A549 (cell line): ENCODE measurements at regions not wholly inside any gene's neighbourhood (a gene's known extent, or its start where the extent isn't known, plus 50 kb on each side); places are given as distances from the start of the nearest gene placed in this dataset.

Experiments
- ATAC-seq, 2 experiments: fragments of 200-7000 bp in 1 of 2; fragments of >200 bp in 1 of 2; cut with Nextera tagmentation in 1 of 2; cut with Tn5 transposase in 1 of 2; 3 replicates each; pipeline versions ENCODE4 v1.8.0 to v1.9.1; 2018 to 2020; ENCODE audit warnings: mild to moderate bottlenecking in 1 of 2, moderate library complexity in 1 of 2
- CTCF ChIA-PET: fragments of 300-600 bp; sonication (Branson Sonifier 250); formaldehyde crosslinking; extraction: SDS; loops from one replicate; lab custom pipeline; 2021; ENCODE audit warnings: antibody characterized with exemption, inconsistent platforms; lab: Yijun Ruan, JAX
- POLR2A ChIA-PET: fragments of 350-600 bp; formaldehyde crosslinking; extraction: SDS; loops from one replicate; lab custom pipeline; 2021; ENCODE audit warnings: antibody characterized with exemption, inconsistent platforms; lab: Yijun Ruan, JAX
- DNase-seq, 2 experiments: peaks; one replicate each; pipeline versions ENCODE4 v3.0.0 to v3.0.0-alpha.2; 2011 to 2016; ENCODE audit warnings: low read depth in 1 of 2, low spot score in 1 of 2
- FAIRE-seq: peaks from 2 replicates; lab custom pipeline; 2011; peaks lifted over from hg19 to GRCh38; lab: Jason Lieb, UNC
- H3K27ac ChIP-seq, 2 experiments: fragments of >200 bp; sonication (Bioruptor Twin); formaldehyde crosslinking; 3 replicates each; pipeline ENCODE4 v1.5.1; 2016 to 2017
- H3K4me1 ChIP-seq: fragments of >200 bp; sonication (Bioruptor Twin); formaldehyde crosslinking; 3 replicates; pipeline ENCODE4 v1.6.1; 2016
- H3K4me2 ChIP-seq: fragments of >200 bp; sonication (Bioruptor Twin); formaldehyde crosslinking; 3 replicates; pipeline ENCODE4 v1.6.1; 2016
- H3K4me3 ChIP-seq: fragments of >200 bp; sonication (Bioruptor Twin); formaldehyde crosslinking; 3 replicates; pipeline ENCODE4 v1.5.1; 2016
- H3K9me3 ChIP-seq: fragments of >200 bp; sonication (Bioruptor Twin); formaldehyde crosslinking; 3 replicates; pipeline ENCODE4 v1.6.1; 2016
- CHD2 ChIP-seq: fragments of 150-350 bp; IDR thresholded peaks from 2 replicates; pipeline ENCODE4 v1.6.1; 2014; ENCODE audit warnings: low read length; ENCODE audit not compliant: partially characterized antibody
- EP300 ChIP-seq, 2 experiments: fragments of >200 bp; sonication (Bioruptor Twin); formaldehyde crosslinking; IDR thresholded peaks; 2 replicates in 1 of 2; 3 replicates in 1 of 2; pipeline ENCODE4 v1.6.1; 2016 to 2017
- FOSL2 ChIP-seq, 2 experiments: fragments of 450-650 bp in 1 of 2; fragments of >200 bp in 1 of 2; sonication (Bioruptor Twin) in 1 of 2; formaldehyde crosslinking; IDR thresholded peaks; 2 replicates each; pipeline versions ENCODE4 v1.5.0 to v1.6.1; 2016 to 2020; ENCODE audit warnings: mild to moderate bottlenecking in 1 of 2, moderate library complexity in 1 of 2
- GATA3 ChIP-seq: IDR thresholded peaks from 2 replicates; pipeline ENCODE4 v1.6.1; 2012; ENCODE audit warnings: borderline replicate concordance
- HOXB13 ChIP-seq: fragments of 250-450 bp; sonication (Bioruptor Pico); IDR thresholded peaks from 2 replicates; pipeline ENCODE4 v1.5.0; 2020; ENCODE audit warnings: low read depth, mild to moderate bottlenecking, moderate library complexity
- HOXB5 ChIP-seq: fragments of 250-450 bp; sonication (Bioruptor Pico); IDR thresholded peaks from 2 replicates; pipeline ENCODE4 v1.5.0; 2020; ENCODE audit warnings: mild to moderate bottlenecking, moderate library complexity
- JUNB ChIP-seq: fragments of >200 bp; sonication (Bioruptor Twin); formaldehyde crosslinking; IDR thresholded peaks from 2 replicates; pipeline ENCODE4 v1.6.1; 2016
- KDM1A ChIP-seq: fragments of 200-600 bp; sonication (generic); IDR thresholded peaks from 2 replicates; pipeline ENCODE4 v1.6.1; 2016; ENCODE audit warnings: low read depth, mild to moderate bottlenecking
- MAFK ChIP-seq: fragments of 450-650 bp; IDR thresholded peaks from 2 replicates; pipeline ENCODE4 v1.6.1; 2014; ENCODE audit not compliant: partially characterized antibody
- MAZ ChIP-seq: fragments of 150-350 bp; IDR thresholded peaks from 2 replicates; pipeline ENCODE4 v1.6.1; 2014; ENCODE audit warnings: antibody characterized with exemption, low read depth, low read length, borderline replicate concordance
- MYC ChIP-seq: IDR thresholded peaks from 2 replicates; pipeline ENCODE4 v1.6.1; 2012; ENCODE audit warnings: mild to moderate bottlenecking, inconsistent platforms, low read length, improper control_type of control experiment, borderline replicate concordance
- NFE2L2 ChIP-seq: fragments of 150-350 bp; conservative IDR thresholded peaks from 2 replicates; pipeline ENCODE4 v1.6.1; 2014; ENCODE audit warnings: low read length
- POLR2AphosphoS2 ChIP-seq: conservative IDR thresholded peaks from 2 replicates; pipeline ENCODE4 v1.6.1; 2012; ENCODE audit warnings: low read length, improper control_type of control experiment, inconsistent platforms
- RARB ChIP-seq: fragments of 250-450 bp; sonication (Bioruptor Pico); IDR thresholded peaks from 2 replicates; pipeline ENCODE4 v1.8.0; 2021; ENCODE audit warnings: mild to moderate bottlenecking, moderate library complexity
- ZC3H11A ChIP-seq: fragments of 450-650 bp; IDR thresholded peaks from 2 replicates; pipeline ENCODE4 v1.6.1; 2014; ENCODE audit warnings: antibody characterized with exemption, mild to moderate bottlenecking
- WGBS: methylation state at CpG from one replicate; pipeline ENCODE4 v1.1.6; 2017; ENCODE audit errors: missing lambda C conversion rate; 5-methylcytosine and 5-hydroxymethylcytosine counted together
- TF ChIP-seq, protein P1 (sequence below): fragments of 250-450 bp; sonication (Bioruptor Pico); IDR thresholded peaks from 2 replicates; pipeline ENCODE4 v1.5.0; 2021; ENCODE audit warnings: mild to moderate bottlenecking, moderate library complexity, borderline replicate concordance
- TF ChIP-seq, protein P2 (sequence below): fragments of 200-600 bp; sonication (generic); IDR thresholded peaks from 2 replicates; pipeline ENCODE4 v1.6.1; 2016; ENCODE audit warnings: antibody characterized with exemption, mild to moderate bottlenecking, moderate library complexity

GRCh38 chr2:185899366-185899765 lies 160.8 kb downstream of the FSIP2 start:
- TF ChIP-seq JUNB (no peak), POLR2AphosphoS2 (no peak)
- DNase-seq (no peak), ATAC-seq (no peak), FAIRE-seq (no peak)
- ChIA-PET POLR2A (no interaction called here), CTCF (no interaction called here)
- Histone ChIP-seq H3K27ac (no peak overlapping the region), H3K4me2 (no peak overlapping the region), H3K4me3 (no peak overlapping the region), H3K4me1 (no peaks in the 10 kb centered on the region), H3K9me3 (no peaks in the 10 kb centered on the region)
- 54% methylated on average over 1 of the region's 1 CpG for WGBS

DNA sequence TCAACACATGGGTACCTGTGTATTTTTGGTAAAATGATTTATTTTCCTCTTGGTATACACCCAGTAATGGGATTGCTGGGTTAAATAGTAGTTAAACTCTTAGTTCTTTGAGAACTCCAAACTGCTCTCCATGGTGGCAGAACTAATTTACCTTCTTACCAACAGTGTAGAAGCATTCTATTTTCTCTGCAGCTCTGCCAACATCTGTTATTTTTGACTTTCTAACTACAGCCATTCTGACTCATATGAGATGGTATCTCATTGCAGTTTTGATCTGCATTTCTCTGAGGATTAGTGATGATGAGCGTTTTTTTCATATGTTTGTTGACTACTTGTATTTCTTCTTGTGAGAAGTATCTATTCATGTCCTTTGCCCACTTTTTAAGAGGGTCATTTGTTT lies 180.6 kb downstream of the FSIP2 start:
- no peak for TF ChIP-seq POLR2AphosphoS2
- no peak for TF ChIP-seq HOXB13 (CRISPR knock-in tag)
- no peak for TF ChIP-seq GATA3
- TF ChIP-seq CHD2, result no peak
- no peak for TF ChIP-seq HOXB5
- TF ChIP-seq RARB (CRISPR knock-in tag), result no peak
- TF ChIP-seq, protein P1, sequence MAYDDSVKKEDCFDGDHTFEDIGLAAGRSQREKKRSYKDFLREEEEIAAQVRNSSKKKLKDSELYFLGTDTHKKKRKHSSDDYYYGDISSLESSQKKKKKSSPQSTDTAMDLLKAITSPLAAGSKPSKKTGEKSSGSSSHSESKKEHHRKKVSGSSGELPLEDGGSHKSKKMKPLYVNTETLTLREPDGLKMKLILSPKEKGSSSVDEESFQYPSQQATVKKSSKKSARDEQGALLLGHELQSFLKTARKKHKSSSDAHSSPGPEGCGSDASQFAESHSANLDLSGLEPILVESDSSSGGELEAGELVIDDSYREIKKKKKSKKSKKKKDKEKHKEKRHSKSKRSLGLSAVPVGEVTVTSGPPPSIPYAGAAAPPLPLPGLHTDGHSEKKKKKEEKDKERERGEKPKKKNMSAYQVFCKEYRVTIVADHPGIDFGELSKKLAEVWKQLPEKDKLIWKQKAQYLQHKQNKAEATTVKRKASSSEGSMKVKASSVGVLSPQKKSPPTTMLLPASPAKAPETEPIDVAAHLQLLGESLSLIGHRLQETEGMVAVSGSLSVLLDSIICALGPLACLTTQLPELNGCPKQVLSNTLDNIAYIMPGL (CRISPR knock-in tag), result no peak
- TF ChIP-seq NFE2L2, result no peak
- no peak for TF ChIP-seq ZC3H11A
- TF ChIP-seq, protein P2, sequence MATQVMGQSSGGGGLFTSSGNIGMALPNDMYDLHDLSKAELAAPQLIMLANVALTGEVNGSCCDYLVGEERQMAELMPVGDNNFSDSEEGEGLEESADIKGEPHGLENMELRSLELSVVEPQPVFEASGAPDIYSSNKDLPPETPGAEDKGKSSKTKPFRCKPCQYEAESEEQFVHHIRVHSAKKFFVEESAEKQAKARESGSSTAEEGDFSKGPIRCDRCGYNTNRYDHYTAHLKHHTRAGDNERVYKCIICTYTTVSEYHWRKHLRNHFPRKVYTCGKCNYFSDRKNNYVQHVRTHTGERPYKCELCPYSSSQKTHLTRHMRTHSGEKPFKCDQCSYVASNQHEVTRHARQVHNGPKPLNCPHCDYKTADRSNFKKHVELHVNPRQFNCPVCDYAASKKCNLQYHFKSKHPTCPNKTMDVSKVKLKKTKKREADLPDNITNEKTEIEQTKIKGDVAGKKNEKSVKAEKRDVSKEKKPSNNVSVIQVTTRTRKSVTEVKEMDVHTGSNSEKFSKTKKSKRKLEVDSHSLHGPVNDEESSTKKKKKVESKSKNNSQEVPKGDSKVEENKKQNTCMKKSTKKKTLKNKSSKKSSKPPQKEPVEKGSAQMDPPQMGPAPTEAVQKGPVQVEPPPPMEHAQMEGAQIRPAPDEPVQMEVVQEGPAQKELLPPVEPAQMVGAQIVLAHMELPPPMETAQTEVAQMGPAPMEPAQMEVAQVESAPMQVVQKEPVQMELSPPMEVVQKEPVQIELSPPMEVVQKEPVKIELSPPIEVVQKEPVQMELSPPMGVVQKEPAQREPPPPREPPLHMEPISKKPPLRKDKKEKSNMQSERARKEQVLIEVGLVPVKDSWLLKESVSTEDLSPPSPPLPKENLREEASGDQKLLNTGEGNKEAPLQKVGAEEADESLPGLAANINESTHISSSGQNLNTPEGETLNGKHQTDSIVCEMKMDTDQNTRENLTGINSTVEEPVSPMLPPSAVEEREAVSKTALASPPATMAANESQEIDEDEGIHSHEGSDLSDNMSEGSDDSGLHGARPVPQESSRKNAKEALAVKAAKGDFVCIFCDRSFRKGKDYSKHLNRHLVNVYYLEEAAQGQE, result no peak
- TF ChIP-seq KDM1A, result no peak
- TF ChIP-seq FOSL2 (IDR thresholded peaks at IDR 0.05), result no peak
- no peak for TF ChIP-seq FOSL2 (CRISPR knock-in tag; IDR thresholded peaks at IDR 0.05)
- no peak for TF ChIP-seq MAZ
- TF ChIP-seq MYC, result no peak
- TF ChIP-seq MAFK, result no peak
- TF ChIP-seq EP300 (IDR thresholded peaks at IDR 0.05), result no peak
- FAIRE-seq (no peak), ATAC-seq (no peak), DNase-seq (no peak)
- Histone ChIP-seq H3K4me1 (no peaks in the 10 kb centered on the region), H3K4me2 (no peak overlapping the region), H3K4me3 (no peak overlapping the region), H3K9me3 (no peaks in the 10 kb centered on the region), H3K27ac (no peak overlapping the region)
- 8% methylated on average over 1 of the region's 1 CpG for WGBS
- POLR2A ChIA-PET, result no interaction called here
- CTCF ChIA-PET, result no interaction called here

DNA sequence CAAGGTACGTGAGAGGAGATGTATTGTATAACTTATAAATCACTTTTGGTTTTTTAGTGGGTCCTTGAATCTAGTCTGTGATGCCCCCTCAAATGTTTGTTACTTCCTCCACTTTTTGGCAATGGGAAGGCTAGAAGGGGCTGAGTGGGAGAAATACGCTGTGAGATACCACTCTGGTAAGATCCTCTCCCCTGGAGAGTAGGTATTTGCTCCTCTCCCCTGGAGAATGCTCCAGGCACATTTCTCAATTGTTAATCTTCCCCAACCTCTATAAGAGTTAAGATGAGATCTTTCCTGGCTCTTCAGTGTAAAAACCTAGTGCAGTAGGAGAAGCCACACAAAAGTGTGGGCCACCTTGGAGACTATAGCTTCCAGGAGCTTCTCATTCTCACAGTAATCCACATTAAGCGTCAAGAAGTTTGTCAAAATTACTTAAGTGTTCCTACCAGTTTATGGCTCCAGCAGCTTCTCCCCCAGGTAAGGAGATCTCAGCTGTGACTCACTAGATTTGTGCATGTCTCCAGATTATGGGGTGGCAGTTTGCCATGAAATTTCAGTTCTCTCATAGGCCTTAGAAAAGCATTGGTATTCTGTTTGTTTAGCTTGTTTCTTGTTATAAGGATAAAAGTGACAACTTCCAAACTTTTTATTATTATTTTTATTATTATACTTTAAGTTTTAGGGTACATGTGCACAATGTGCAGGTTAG lies 182.6 kb downstream of the FSIP2 start:
- DNase-seq, result no peak
- Histone ChIP-seq H3K27ac (no peak overlapping the region), H3K9me3 (no peaks in the 10 kb centered on the region), H3K4me1 (no peaks in the 10 kb centered on the region), H3K4me2 (no peak overlapping the region), H3K4me3 (no peak overlapping the region)
- TF ChIP-seq RARB (CRISPR knock-in tag), result no peak
- CTCF ChIA-PET, result no interaction called here
- ATAC-seq, result no peak
- FAIRE-seq, result no peak
- POLR2A ChIA-PET, result no interaction called here
- WGBS, result 47% methylated on average over 3 of the region's 3 CpGs
